ENCODE measurements at regions not wholly inside any gene's neighbourhood (a gene's known extent, or its start where the extent isn't known, plus 50 kb on each side); places are given as distances from the start of the nearest gene placed in this dataset.
"Not testable (repeated sequence)": the region's sequence is repeated elsewhere in the genome, so short reads cannot be mapped to it uniquely, and the experiment has no call there.

- not testable (repeated sequence) for ATAC-seq (ENCODE audit: low FRiP score in 2 of 2); H3K36me3 ChIP-seq; H3K27ac ChIP-seq; H3K9me3 ChIP-seq; H3K4me1 ChIP-seq; H3K4me3 ChIP-seq; DNase-seq; H3K27me3 ChIP-seq
- 76 to 78% methylated on average over 4 of the region's 4 CpGs for WGBS, 2 donors
These were observed 54.8 kb upstream of the ZNF717 start for GRCh38 chr3:75840160-75840559.

GRCh38 chr3:75850301-75851008 is 65.1 kb upstream of the ZNF717 start:
- H3K27ac ChIP-seq; H3K4me1 ChIP-seq; H3K9me3 ChIP-seq; ATAC-seq (ENCODE audit: low FRiP score in 2 of 2); H3K36me3 ChIP-seq; H3K4me3 ChIP-seq; H3K27me3 ChIP-seq: not testable (repeated sequence)
- DNase-seq: peak in 1 of 2 donors; percentile 34
- 37 to 60% methylated on average over 14 to 21 of the region's 22 CpGs for WGBS, 2 donors

GRCh38 chr3:75863130-75863529 is 77.8 kb upstream of the ZNF717 start:
- 73 to 96% methylated on average over 1 of the region's 1 CpG for WGBS, 2 donors
- ATAC-seq (ENCODE audit: low FRiP score in 2 of 2): no peak
- no peak for TF ChIP-seq POLR2AphosphoS5 (IDR thresholded peaks at IDR 0.05)
- no peak for TF ChIP-seq CTCF (IDR thresholded peaks at IDR 0.05)
- no peak for TF ChIP-seq POLR2A (IDR thresholded peaks at IDR 0.05)
- no peak for TF ChIP-seq EP300 (IDR thresholded peaks at IDR 0.05)

GRCh38 chr3:75863878-75864277 is 78.5 kb upstream of the ZNF717 start:
- H3K4me1 ChIP-seq: no peaks in the 10 kb centered on the region
- H3K27ac ChIP-seq: no peak overlapping the region
- whole genome bisulfite sequencing, 2 donors: 45 to 54% methylated on average over 2 of the region's 2 CpGs
- no peaks in the 10 kb centered on the region for H3K9me3 ChIP-seq
- DNase-seq (no peak), ATAC-seq (ENCODE audit: low FRiP score in 2 of 2) (no peak)
- no peaks in the 10 kb centered on the region for H3K27me3 ChIP-seq
- H3K4me3 ChIP-seq: no peak overlapping the region
- TF ChIP-seq POLR2A (IDR thresholded peaks at IDR 0.05) (no peak), CTCF (IDR thresholded peaks at IDR 0.05) (no peak), POLR2AphosphoS5 (IDR thresholded peaks at IDR 0.05) (no peak), EP300 (IDR thresholded peaks at IDR 0.05) (no peak)
- no peaks in the 10 kb centered on the region for H3K36me3 ChIP-seq

More at GRCh38 chr3:75863130-75863529, 77.8 kb upstream of the ZNF717 start:
- Histone ChIP-seq H3K27ac (no peak overlapping the region), H3K9me3 (no peaks in the 10 kb centered on the region), H3K36me3 (no peaks in the 10 kb centered on the region), H3K27me3 (no peaks in the 10 kb centered on the region), H3K4me1 (no peaks in the 10 kb centered on the region), H3K4me3 (no peak overlapping the region)
- DNase-seq: no peak

GRCh38 chr3:75883719-75884118 is 98.4 kb upstream of the ZNF717 start:
- DNase-seq; H3K36me3 ChIP-seq; H3K4me3 ChIP-seq; ATAC-seq (ENCODE audit: low FRiP score in 2 of 2); H3K4me1 ChIP-seq; H3K9me3 ChIP-seq; H3K27ac ChIP-seq; H3K27me3 ChIP-seq: not testable (repeated sequence)
- WGBS, 2 donors: 63 to 77% methylated on average over 5 of the region's 5 CpGs

GRCh38 chr3:75886971-75887526 is 101.7 kb upstream of the ZNF717 start:
- TF ChIP-seq POLR2A (IDR thresholded peaks at IDR 0.05) (no peak), EP300 (IDR thresholded peaks at IDR 0.05) (no peak), CTCF (IDR thresholded peaks at IDR 0.05) (no peak), POLR2AphosphoS5 (IDR thresholded peaks at IDR 0.05) (no peak)
- WGBS, 2 donors: 21 to 35% methylated on average over 2 of the region's 2 CpGs
- DNase-seq (no peak), ATAC-seq (ENCODE audit: low FRiP score in 2 of 2) (no peak)
- Histone ChIP-seq H3K4me3 (no peak overlapping the region), H3K27me3 (no peaks in the 10 kb centered on the region), H3K36me3 (no peaks in the 10 kb centered on the region), H3K27ac (no peak overlapping the region), H3K4me1 (no peaks in the 10 kb centered on the region), H3K9me3 (no peaks in the 10 kb centered on the region)
